CD4-positive, alpha-beta T cell treated with Interleukin-17A for 4 hours (primary cell): ENCODE measurements at regions not wholly inside any gene's neighbourhood (a gene's known extent, or its start where the extent isn't known, plus 50 kb on each side); places are given as distances from the start of the nearest gene placed in this dataset.
"Not testable (repeated sequence)": the region's sequence is repeated elsewhere in the genome, so short reads cannot be mapped to it uniquely, and the experiment has no call there.

ENCODE experiments used
- DNase-seq: peaks from one replicate; pipeline ENCODE4 v3.0.0-alpha.2; 2020; ENCODE audit warnings: mixed read lengths

DNA sequence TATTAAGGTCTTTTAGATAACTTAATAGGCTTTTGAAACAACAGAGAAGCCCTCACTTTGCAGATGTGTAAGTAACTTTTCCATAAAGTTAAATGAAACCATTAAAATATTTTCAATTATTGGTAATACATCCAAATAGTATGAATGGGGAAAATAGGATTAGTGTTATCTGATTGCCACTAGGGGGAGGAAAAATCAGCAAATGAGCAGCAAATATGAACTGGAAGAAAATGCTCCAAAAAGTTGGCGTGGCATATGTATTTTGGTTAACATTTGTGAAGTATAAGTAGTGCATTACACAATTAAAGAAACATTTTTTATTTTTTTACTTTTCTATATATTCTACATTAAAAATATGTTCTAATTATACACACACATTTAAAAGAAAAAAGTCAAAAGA lies 259.8 kb upstream of the ANO5 start:
- no peak for DNase-seq

DNA sequence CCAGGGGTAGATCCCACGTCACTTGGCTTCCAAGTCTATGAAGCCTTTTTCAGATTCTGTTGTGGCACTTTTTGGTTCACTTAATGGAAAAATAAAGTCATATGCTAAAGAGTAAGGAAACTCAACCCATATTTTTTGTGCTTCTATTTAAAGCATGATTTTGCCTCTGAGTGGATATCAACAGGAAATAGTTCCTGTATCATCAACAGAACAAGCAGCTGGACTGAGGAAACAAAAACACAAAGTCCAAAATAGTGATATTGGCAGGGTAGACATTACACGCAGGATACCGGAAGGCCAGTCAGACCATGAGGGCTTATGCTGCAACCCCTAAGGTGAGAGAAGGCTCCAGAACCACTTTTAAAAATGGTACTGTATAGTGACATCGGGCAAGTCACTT lies 248.3 kb upstream of the ANO5 start:
- DNase-seq: no peak

GRCh38 chr11:21948876-21949275 lies 244.0 kb upstream of the ANO5 start:
- no peak for DNase-seq

DNA sequence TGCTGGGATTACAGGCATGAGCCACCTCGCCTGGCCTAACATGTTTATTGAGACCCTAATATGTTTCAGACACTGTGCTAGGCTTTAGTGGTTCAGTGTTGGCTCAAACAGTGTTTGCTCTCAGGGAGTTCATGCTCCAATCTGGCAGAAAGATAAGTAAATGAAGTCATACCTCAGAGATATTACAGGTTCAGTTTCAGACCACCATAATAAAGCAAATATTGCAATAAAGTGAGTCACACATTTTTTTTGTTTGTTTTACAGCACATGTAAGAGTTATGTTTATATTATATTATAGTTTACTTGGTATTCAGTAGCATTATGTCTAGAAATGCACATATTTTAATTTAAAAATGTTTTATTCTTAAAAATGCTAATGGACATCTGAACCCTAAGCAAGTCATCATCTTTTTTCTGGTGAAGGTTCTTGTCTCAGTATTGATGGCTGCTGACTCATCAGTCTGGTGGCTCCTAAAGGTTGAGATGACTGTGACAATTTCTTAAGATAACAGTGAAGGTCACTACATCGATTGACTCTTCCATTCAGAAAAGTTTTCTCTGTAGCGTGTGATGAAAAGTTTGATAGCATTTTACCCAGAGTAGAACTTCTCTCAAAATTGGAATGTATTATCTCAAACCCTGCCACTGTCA lies 243.0 kb upstream of the ANO5 start:
- DNase-seq: no peak

DNA sequence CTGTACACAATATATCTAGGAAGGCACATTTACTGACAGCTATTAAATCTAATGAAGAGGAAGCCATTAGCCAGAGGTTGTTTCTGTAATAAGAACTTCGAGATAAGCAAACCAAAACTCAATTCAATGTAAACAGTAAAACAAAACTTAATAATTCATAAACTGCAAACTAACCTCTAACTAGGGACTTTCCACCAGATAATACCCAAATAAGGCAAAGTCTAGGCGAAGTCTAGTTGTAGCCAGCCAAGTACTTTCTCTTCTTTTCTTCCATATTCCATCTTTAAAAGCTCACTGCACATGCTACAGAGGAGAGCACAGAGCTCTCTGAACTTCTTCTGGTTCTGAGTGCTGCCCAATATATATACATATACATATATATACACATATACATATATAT lies 229.9 kb upstream of the ANO5 start:
- DNase-seq: no peak

DNA sequence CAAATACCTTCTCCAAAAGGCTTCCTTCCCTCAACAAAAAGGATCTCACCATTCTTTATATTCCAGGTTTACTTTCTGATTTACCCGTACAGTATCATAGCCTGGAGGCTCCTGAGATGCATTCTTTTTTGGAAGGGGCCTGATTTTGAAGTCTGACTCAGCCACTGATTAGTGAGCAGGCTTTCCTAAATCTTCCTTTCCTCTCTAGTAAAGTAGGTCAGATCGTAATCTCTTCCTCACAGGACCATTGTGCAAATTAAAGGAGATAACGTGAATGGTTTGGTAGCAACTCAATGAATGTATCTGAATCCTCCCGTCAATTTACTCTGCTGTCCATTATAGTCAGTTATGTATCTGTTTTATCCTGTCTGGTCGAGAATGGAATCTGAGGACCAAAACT lies 227.7 kb upstream of the ANO5 start:
- no peak for DNase-seq

DNA sequence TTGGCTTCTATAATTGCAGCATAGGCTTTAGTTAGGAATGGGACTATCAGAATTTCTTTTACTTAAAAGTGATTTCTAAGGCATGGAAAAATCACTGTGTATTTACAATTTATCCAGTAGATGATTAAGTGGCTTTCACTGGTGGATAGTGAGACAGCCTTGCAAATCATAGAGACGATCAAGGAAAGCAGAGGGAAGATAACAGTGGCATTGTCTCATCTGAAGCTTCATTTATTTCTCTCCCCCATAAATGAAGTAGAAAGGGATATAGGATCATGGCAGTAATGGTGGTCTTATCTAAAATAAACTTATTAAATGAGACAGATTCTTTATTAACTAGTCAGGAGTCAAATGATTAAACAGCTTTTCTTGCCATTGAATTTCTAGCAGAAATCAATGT lies 224.2 kb upstream of the ANO5 start:
- no peak for DNase-seq

DNA sequence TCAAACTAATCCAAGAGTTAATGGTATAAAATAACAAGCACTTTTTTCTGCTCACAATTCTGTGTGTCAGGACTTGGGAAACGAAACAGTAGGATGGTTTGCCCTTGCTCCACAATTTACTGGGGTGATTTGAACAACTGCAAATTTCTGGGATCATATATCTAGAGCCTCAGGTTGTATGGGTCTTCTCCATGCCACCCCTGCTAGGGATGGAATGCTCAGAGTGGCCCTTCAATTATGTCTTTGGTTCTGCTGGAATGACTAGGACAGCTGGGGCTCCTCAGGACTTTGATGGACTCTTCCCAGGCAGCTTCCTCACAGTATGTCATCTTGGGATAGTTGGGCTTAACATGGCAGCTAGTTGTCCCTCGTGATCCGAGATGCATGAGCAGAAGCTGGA lies 223.0 kb upstream of the ANO5 start:
- DNase-seq: no peak

DNA sequence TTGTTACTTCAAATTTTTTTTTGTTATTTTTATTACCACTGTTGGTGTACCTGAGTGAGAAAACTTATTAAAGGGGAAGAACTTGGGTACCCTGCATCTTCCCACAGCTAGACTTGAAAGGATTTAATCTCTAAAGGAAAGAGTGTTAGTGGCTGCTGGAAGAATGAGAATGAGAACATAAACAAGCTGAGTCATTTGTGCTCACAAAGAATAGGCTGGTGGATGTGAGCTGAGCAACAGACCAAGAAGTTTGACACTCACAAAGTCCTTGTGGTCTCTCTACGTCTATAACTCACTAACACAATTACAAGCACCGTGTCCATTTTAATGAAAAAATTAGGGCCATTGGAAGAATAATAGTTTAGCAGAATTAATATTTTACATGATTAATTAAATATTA lies 217.6 kb upstream of the ANO5 start:
- DNase-seq: no peak

DNA sequence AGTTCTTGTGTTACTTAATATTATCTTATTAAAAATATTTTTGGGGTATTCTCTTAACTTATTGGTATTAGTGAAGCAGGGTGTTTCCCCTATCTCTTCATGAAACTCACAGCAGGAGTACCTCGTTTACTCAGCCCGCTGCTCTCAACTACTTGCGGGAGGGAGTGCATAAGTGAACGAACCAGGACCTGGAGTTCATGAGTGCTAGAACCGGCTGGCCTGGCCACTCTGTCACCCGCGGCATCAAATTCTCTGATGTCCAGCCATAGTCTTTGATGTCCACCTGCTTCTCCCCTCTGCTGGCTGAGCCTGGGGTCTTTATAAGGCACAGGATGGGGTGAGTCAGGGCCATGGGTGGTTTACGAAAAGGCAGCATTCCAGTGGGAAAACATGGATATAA lies 216.7 kb upstream of the ANO5 start:
- no peak for DNase-seq

GRCh38 chr11:21983431-21983830 lies 209.5 kb upstream of the ANO5 start:
- no peak for DNase-seq

GRCh38 chr11:21986361-21986760 lies 206.5 kb upstream of the ANO5 start:
- no peak for DNase-seq

DNA sequence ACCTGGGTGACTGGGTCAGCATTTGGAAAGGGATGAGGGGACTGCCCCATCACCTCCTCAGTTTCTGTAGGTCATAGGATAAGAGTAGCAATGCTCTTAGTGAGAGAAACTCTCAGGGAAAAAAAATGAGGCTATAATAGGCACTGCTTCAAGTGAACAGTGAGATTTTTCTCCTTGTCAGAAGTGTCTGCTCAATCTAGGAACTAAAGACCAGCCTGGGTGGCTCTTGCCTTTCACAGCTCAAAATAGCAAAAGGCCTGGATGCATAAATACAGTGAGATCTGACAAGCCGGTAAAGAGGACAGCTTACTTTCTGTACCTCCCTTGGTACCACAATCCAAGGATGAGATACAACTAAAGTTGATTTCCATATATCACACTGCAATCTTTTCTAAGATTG lies 205.6 kb upstream of the ANO5 start:
- DNase-seq: no peak

DNA sequence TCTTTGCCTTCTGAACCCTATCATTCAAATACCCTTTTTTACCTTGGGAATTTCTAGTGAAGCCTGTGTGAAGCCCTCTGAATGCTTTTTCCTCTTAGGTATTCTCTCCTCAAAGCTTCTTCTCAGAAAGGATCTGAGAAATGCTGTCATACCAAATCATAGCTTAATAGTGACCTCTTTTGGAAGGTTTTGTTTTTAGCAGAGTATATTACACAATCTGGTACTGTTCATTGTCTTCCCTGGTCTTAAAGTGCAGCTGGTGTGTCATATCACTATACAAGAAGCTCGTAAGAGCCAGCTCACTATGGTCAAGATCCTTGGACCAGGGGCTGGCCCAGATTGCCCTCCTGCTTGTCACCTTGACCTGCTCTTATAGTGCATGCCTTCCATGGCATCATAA lies 204.4 kb upstream of the ANO5 start:
- no peak for DNase-seq

- not testable (repeated sequence) for DNase-seq
Observed at GRCh38 chr11:22001803-22002202, 191.1 kb upstream of the ANO5 start.

DNA sequence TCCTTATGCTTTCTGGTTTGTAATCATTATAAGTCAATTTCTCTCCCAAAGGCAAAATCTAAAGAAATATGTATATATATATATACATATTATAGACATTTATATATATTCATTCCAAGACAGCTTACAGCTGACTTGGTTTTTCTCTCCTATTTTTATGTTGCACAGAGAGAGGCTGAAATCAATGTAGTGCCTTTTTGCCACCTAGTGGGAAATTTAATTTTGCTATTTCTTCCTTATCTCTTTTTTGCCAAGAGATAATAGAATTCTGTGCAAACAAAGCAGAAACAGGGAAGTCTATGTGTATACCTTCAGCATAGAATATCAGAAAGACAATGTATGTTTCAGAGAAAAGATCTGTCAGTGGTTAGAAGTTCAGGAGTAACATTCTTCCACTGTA lies 186.0 kb upstream of the ANO5 start:
- DNase-seq: no peak

GRCh38 chr11:22031791-22032190 lies 161.1 kb upstream of the ANO5 start:
- DNase-seq: no peak

DNA sequence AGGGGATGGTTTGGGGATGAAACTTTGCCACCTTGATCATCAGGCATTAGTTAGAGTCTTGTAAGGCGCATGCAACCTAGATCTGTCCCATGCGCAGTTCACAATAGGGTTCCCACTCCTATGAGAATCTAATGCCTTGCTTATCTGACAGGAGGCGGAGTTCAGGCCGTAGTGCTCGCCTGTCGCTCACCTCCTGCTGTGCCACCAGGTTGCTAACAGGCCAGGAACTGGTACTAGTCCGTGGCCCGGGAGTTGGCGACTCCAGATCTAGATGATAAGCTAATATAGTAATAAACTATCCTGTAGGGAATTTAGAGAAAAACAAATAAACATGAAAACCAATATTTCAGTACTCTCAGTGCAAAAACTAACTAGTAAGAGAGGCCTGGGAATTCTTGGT lies 155.4 kb upstream of the ANO5 start:
- DNase-seq: no peak

- DNase-seq: no peak
Observed at GRCh38 chr11:22041039-22041438, 151.8 kb upstream of the ANO5 start.

DNA sequence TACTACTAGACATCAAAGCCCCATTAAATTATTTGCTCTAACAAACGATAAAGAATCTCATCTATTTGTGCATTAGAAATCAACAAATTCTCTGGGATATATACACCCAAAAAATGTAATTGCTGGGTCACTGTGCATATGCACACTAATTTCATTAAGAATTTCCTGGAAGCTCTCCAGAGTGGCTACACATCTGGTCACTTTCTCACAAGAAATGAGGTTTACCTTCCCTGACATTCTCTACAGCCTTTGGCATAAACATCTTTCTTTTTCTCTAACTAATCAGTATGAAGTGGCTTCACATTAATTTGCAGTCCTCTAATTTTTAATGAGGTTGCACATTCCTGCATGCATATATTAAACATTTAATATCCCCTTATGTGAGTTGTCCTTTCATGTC lies 150.8 kb upstream of the ANO5 start:
- no peak for DNase-seq

GRCh38 chr11:22044126-22044525 lies 148.8 kb upstream of the ANO5 start:
- no peak for DNase-seq

GRCh38 chr11:22049276-22049675 lies 143.6 kb upstream of the ANO5 start:
- DNase-seq: no peak

DNA sequence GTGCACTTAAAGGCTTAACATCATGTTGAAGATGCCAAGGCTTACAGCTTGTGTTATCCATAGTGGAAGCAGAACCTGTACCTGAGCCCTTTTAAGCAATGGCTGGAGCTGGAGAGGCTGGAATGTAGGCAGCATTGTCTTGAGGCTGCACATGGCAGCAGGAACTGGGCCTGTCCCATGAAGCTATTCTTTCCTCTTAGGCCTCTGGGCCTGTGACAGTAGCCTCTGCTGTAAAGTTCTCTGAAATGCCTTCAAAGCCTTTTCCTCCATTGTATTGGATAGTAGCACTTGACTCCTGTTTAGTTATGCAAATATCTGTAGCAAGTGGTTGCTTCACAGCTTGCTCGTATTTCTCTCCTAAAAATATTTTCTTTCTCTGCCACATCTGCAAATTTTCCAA lies 127.4 kb upstream of the ANO5 start:
- DNase-seq: no peak

DNA sequence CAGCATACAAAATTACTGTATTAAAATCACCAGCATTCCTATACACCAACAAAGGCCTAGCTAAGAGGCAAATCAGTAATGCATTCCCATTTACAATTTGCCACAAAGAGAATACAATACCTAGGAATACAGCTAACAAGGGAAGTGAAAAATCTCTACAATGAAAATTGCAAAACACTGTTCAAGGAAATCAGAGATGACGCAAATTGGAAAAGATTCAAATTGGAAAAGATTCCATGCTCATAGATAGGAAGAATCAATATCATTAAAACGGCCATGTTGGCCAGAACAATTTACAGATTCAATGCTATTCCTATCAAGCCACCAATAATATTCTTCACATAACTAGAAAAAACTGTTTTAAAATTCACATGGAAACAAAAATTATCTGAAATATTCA lies 123.0 kb upstream of the ANO5 start:
- no peak for DNase-seq

GRCh38 chr11:22076271-22076930 lies 116.5 kb upstream of the ANO5 start:
- DNase-seq: no peak
